GM21526 (cell line): ENCODE measurements at regions not wholly inside any gene's neighbourhood (a gene's known extent, or its start where the extent isn't known, plus 50 kb on each side); places are given as distances from the start of the nearest gene placed in this dataset.
"Not testable (repeated sequence)": the region's sequence is repeated elsewhere in the genome, so short reads cannot be mapped to it uniquely, and the experiment has no call there.

ENCODE experiments used
- ATAC-seq: cut with Tn5 transposase; IDR thresholded peaks from one replicate; pipeline ENCODE4 v1.9.1; 2021; ENCODE audit warnings: moderate library complexity; ENCODE audit not compliant: unreplicated experiment, low FRiP score

- ATAC-seq = no peak
Observed at GRCh38 chr5:50898966-50899365, 232.5 kb downstream of the PARP8 start.

DNA sequence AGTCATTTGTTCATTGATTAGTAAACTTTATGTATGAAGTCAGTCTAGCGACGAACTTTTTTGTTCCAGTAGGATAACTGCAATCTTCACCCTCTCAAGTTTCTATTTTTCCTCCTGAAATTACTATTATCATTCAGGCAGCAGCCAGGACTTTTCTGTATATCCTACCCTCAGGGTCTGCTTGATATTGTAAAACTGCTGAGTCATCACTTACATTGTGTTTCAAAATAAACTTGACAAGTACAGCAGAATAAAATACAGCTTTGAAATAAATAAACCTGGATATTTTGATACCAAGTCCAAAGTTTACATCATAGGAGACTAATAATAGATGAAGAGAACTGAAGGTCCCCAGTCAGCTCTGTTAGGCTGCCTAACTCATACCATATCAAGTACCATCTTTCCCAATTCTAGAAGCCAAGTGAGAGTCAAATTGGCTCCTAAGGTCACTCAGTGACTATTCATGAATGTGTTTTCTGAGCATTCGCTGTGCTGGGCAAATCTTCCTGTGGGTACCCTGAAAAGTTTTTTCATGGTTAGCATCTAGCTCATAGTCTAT, 234.6 kb downstream of the PARP8 start:
- no peak for ATAC-seq

DNA sequence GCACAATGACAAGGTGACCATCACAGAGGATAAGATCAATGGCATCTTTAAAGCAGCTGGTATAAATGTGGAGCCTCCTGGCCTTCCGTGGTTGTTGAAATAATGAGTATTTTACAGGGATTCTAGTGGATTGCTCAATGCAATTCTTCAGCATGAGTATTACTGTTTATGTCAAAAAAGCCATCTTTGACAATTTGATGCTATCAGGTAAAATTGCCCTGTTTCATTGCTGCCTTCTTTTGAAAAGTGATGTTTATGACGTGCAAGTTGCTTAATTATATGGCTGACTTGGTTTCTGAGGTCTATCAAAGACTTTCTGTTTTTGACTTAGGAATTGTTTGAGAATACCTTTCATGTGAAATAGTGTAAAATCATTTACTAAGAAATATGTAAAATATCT, 237.2 kb downstream of the PARP8 start:
- no peak for ATAC-seq

- ATAC-seq = no peak
Observed at GRCh38 chr5:50905996-50906570, 239.6 kb downstream of the PARP8 start.

- ATAC-seq = not testable (repeated sequence)
Observed at GRCh38 chr5:50920160-50920559, 253.7 kb downstream of the PARP8 start.

- ATAC-seq = no peak
Observed at GRCh38 chr5:50921366-50922133, 255.1 kb downstream of the PARP8 start.

DNA sequence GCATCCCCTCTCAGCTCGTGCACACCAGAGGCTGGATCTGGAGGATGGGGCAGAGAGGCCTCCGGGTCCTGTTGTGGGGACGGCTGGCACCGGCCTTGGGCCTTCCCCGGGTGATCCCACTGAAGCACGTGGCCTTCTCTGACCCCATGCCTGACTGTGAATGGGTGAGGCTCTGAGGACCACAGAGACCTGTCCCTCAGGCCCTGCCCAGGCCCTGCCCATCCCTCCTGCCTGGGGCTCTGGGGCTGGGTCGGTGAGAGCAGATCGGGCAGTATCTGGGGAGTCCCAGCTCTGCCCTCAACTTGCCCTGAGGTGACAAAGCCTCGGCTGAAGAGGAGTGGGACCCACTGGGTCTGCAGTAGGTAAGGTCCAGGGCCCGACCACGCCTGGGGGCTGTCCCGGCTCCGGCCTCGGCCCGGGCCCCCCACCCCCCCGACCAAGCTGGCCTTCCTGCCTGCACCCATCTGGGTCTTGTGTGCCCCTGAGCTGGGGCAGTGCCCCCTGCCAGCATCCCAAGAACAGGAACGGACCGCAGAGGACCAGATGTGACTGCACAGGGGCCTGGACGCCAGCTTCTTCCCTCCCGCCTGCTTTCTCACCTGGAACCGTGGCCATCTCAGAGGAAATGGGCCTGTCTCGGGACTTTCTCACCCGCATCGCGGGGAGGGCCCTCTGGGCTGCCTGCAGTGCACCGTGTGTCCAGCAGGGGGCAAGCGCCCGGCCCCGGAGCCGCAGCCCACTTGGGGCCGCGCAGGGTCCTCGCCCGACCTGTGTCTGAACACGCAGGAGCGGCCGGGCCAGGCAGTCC, 255.9 kb downstream of the PARP8 start:
- ATAC-seq = not testable (repeated sequence)

- ATAC-seq = no peak
Observed at GRCh38 chr5:50922942-50923767, 256.7 kb downstream of the PARP8 start.

DNA sequence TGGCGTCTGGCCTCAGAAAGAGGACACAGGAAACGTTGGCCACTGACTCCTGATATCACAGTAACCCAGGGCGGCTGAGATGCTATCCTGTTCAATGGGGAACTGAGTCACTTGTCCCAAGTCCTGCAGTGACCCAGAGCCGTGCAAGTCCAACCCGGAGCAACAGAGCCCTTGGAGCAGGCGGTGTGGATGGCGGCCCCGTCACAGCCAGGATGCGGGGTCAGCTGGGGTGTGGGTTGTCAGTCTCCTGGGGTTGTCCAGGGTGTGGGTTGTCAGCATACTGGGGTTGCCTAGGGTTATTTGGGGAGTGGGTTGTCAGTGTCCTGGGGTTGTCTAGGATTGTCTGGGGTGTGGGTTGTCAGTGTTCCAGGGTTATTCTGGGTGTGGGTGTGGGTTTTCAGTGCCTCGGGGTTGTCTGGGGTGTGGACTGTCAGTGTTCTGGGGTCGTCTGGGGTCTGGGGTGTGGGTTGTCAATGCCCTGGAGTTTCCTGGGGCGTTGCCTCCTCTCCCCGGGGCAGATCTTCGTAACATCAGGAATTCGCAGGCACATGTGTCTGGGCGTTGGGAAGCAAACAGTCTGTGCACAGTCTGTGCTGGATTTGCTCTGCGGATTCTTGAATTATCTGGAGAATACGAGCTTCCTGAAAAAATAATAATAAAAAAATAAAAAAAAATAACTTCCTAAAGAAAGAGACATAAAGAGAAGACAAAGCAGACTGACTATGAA, 257.5 kb downstream of the PARP8 start:
- no peak for ATAC-seq

GRCh38 chr5:50927953-50928352, 261.5 kb downstream of the PARP8 start:
- ATAC-seq = no peak

- ATAC-seq = no peak
Observed at GRCh38 chr5:50929174-50929573, 262.7 kb downstream of the PARP8 start.

DNA sequence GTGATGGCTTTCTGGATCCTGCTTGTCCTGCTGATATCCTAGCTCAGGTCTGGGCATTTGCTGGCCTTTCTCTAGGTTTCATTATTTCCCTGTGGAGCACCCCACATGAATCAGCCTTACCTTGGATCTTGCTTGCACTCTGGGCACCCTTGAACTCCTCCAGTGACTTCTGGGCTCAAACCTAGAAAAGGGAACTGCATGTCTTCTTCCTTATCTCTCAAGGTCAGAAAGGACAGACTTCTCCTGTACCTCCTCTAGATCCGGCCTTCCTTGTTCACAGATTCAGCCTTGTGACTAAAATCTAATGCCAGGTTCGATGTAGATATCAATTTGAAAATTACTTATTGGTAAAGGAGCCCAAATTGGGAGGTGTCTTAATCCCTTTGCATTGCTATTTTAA, 267.9 kb downstream of the PARP8 start:
- no peak for ATAC-seq

DNA sequence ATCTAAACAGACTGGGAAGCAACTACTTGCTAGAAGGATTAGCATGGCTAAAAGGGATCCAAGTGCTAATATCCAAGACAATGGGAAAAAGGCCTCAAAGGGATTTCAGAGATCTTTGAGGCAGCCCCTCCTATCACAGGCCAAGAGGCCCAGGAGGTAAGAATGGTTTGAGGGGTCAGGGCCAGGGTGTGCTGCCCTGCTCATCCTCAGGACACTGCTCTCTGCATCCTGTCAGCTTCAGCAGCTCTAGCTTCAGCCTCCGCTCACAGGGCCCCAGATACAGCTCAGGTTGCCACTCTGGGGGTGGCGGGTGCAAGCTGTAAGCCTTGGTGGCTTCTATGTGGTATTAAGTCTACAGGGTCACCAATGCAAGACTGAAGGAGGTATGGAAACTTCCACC, 278.7 kb downstream of the PARP8 start:
- ATAC-seq = no peak

DNA sequence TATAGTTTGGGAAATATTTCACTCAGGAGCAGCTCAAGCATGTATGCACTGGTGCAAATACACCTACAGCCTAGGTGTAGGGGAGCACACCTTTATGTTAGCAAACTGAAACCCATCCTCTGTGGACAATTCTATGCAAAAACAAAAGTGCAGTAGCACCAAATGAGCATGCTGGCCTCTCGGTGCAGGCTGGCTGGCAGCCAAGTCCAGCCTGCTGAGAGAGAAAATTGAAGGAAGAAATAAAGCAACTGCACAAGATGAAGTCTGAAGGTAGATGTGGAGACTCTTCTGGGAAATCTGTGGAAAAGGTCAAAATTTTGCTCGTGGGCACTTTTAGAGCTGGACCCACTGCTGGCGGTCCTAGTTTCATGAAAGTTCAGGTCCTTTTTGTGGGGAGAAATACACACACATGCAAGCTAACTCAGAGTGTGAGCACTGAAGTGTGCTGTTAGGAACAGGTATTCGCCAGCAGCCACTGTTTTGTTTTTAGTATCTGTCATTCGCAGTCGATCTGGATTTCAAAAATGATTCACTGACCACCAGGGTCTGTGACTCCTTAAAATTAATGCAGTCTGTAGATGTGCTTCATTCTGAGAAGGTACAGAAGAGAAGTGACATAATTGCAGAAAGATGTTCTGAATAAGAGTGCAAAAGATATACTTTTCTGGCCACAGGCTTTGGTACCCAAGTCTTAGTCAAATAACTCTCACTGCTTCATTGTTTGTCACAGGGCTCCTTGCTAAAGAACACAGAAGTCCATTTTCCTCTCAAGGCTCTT, 281.7 kb downstream of the PARP8 start:
- ATAC-seq = no peak

GRCh38 chr5:50953290-50953689, 286.9 kb downstream of the PARP8 start:
- no peak for ATAC-seq

GRCh38 chr5:50958852-50959457, 292.5 kb downstream of the PARP8 start:
- no peak for ATAC-seq

- ATAC-seq = peak; percentile 92
Observed at GRCh38 chr5:50962934-50963872, 296.8 kb downstream of the PARP8 start.
